ENCODE measurements at regions not wholly inside any gene's neighbourhood (a gene's known extent, or its start where the extent isn't known, plus 50 kb on each side); places are given as distances from the start of the nearest gene placed in this dataset.

DNA sequence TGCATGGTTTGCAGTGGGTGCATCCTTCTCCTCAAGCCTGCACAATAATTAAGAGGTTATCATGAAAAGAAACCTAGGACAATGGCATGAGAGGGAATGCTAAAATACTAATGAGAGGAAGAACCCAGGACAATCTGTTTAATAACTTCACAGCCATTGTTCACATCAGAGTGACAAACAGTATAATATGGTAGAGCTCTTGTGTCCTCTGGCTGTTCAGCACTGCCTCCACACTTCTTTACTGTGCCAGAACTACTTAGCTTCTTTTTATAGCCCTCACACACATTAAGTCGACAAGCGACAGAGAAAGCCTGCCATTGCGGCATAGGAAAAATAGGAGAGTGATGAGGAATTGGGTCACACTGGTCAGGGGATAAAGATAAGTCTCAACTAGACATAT, 65.0 kb upstream of the MEIS2 start:
- no peak for DNase-seq (ENCODE audit: low spot score)
- Histone ChIP-seq H3K27ac (no peak overlapping the region), H3K4me3 (no peak overlapping the region)
- TF ChIP-seq, protein P1, sequence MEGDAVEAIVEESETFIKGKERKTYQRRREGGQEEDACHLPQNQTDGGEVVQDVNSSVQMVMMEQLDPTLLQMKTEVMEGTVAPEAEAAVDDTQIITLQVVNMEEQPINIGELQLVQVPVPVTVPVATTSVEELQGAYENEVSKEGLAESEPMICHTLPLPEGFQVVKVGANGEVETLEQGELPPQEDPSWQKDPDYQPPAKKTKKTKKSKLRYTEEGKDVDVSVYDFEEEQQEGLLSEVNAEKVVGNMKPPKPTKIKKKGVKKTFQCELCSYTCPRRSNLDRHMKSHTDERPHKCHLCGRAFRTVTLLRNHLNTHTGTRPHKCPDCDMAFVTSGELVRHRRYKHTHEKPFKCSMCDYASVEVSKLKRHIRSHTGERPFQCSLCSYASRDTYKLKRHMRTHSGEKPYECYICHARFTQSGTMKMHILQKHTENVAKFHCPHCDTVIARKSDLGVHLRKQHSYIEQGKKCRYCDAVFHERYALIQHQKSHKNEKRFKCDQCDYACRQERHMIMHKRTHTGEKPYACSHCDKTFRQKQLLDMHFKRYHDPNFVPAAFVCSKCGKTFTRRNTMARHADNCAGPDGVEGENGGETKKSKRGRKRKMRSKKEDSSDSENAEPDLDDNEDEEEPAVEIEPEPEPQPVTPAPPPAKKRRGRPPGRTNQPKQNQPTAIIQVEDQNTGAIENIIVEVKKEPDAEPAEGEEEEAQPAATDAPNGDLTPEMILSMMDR (IDR thresholded peaks at IDR 0.05): no peak

DNA sequence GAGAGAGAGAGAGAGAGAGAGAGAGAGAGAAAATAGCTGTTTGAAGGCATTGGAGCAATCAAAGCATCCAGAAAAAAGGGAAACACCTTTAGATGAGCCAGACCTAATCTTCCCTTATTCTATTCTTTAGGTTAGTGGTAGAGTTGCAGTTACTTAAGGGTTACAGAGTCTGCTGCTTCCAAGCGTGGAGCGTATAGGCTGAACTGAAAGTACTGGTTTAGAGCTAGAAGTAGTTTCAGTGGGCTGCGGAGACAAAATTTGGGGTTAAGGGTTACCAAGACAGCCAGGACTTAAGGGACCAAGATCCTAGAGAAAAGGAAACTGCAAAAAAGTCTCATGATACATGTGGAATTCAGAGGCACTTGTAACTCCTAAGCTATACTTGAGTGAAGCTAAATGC, 66.1 kb upstream of the MEIS2 start:
- Histone ChIP-seq H3K4me3 (no peak overlapping the region), H3K27ac (no peak overlapping the region)
- TF ChIP-seq, protein P1 (IDR thresholded peaks at IDR 0.05): no peak
- DNase-seq (ENCODE audit: low spot score): no peak

DNA sequence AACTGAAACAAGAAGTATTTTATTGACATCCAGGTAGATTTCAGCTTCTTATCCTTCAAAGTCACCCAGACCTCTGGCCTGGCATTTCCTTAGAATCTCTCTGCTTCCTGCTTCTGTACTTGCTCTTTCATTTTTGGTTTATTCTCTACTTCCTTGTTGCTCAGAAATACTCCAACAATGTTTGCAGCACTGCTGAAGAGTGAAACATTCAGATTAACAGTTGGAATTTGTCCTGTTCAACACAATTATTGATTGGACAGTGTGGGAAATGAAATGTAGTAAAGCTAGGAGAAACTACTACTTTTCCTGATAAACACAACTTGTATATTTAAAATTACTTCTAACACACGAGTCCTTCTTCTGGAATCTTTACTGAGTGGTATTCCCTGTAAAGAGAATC, 81.0 kb upstream of the MEIS2 start:
- Histone ChIP-seq H3K4me3 (no peak overlapping the region), H3K27ac (no peak overlapping the region)
- TF ChIP-seq, protein P1 (IDR thresholded peaks at IDR 0.05): no peak
- no peak for DNase-seq (ENCODE audit: low spot score)

DNA sequence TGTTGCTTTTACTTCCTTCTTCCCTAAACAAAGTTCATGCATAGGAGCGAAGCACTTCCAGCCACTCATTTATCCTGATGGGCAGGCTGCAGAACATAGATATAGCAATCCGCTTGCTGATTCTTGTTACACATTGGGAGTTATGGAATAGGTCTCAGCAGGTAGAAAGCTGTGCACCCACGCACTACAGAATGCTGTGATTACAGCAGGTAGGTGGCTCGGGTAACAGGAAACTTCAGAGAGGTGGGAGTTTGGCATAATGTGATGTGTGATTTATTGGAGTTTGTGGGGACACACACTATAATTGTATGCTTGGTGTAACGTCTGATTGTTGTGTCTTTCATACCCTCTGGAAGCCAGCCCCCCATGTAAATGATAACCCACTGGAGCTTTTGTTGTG, 99.2 kb upstream of the MEIS2 start:
- DNase-seq (ENCODE audit: low spot score): no peak
- Histone ChIP-seq H3K4me3 (no peak overlapping the region), H3K27ac (no peak overlapping the region)
- TF ChIP-seq, protein P1 (IDR thresholded peaks at IDR 0.05): no peak

DNA sequence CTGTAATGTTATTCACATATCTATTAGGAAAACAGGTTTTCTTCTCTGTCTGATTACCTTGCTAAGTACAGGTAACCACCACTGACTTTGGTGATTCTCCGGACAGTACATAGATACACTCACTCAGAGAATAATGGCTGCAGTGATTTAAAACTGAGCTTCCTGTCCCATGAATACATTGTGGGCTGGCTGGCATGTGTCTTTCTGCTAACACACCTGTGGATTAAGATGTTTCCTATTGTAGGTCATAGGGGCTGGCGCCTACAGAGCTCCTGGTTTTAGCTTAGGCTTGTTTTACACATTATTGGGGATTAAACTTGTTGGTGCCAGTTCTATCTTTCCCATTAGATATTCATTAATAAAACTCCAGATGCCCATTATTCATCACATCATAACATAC, 102.7 kb upstream of the MEIS2 start:
- no peak overlapping the region for H3K27ac ChIP-seq
- TF ChIP-seq, protein P1 (IDR thresholded peaks at IDR 0.05): no peak
- no peak for DNase-seq (ENCODE audit: low spot score)
- no peak overlapping the region for H3K4me3 ChIP-seq

DNA sequence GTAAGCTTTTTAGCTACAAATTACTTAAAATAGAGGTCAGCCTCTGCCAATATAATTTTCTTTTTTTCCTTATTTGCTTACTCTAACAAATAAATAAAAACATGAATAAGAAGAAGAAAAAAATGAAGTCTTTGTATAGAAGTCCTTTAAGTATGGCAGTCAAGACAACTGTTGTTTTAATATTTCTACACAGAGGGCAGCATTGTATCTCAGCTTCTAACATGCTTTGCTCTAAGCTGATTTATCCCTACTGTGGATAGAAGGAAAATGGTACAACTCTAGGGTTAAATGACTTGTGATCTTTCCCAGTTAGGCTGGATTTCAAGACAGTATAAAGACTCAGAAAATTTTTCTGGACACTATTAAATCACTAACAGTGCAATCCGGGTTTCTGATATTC, 104.3 kb upstream of the MEIS2 start:
- H3K4me3 ChIP-seq: no peak overlapping the region
- H3K27ac ChIP-seq: no peak overlapping the region
- TF ChIP-seq, protein P1 (IDR thresholded peaks at IDR 0.05): no peak
- no peak for DNase-seq (ENCODE audit: low spot score)

DNA sequence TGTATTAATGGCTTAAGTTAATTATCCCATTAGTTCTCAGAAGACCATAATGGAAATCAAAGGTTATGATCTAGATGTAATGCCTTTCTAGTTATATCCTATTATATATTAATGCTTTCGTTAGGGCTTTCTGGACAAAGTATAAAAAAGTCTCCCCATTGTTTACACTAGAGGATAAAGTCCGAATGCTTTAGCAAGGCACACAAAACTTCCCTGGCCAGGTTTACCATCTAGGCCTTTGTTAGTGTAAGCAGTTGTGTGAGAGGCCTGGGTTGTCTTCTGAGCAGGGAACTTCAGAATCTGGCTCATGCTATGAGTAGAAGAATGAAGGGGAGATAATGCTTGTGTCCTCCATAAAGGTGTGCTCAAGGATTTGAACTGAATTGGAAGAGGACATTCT, 106.3 kb upstream of the MEIS2 start:
- Histone ChIP-seq H3K4me3 (no peak overlapping the region), H3K27ac (no peak overlapping the region)
- TF ChIP-seq, protein P1 (IDR thresholded peaks at IDR 0.05): no peak
- no peak for DNase-seq (ENCODE audit: low spot score)

Measured in coronary artery (tissue), 2 donors.